ENCODE measurements at regions not wholly inside any gene's neighbourhood (a gene's known extent, or its start where the extent isn't known, plus 50 kb on each side); places are given as distances from the start of the nearest gene placed in this dataset.
"Not testable (repeated sequence)": the region's sequence is repeated elsewhere in the genome, so short reads cannot be mapped to it uniquely, and the experiment has no call there.

- DNase-seq (ENCODE audit: low spot score), result no peak
Measured at GRCh38 chr7:34332006-34332405, 326.0 kb upstream of the NPSR1 start.

- DNase-seq (ENCODE audit: low spot score), result no peak
Measured at GRCh38 chr7:34333184-34333583, 324.8 kb upstream of the NPSR1 start.

GRCh38 chr7:34333925-34334324, 324.1 kb upstream of the NPSR1 start:
- DNase-seq (ENCODE audit: low spot score), result no peak

GRCh38 chr7:34337163-34337562, 320.9 kb upstream of the NPSR1 start:
- no peak for DNase-seq (ENCODE audit: low spot score)

GRCh38 chr7:34338961-34339526, 319.0 kb upstream of the NPSR1 start:
- DNase-seq (ENCODE audit: low spot score), result no peak

GRCh38 chr7:34341326-34341725, 316.7 kb upstream of the NPSR1 start:
- DNase-seq (ENCODE audit: low spot score), result no peak

GRCh38 chr7:34342387-34342786, 315.6 kb upstream of the NPSR1 start:
- DNase-seq (ENCODE audit: low spot score), result no peak

GRCh38 chr7:34343667-34344066, 314.4 kb upstream of the NPSR1 start:
- no peak for DNase-seq (ENCODE audit: low spot score)

GRCh38 chr7:34354011-34354410, 304.0 kb upstream of the NPSR1 start:
- DNase-seq (ENCODE audit: low spot score), result no peak

- no peak for DNase-seq (ENCODE audit: low spot score)
Measured at GRCh38 chr7:34354899-34355298, 303.1 kb upstream of the NPSR1 start.

- no peak for DNase-seq (ENCODE audit: low spot score)
Measured at GRCh38 chr7:34357068-34357467, 300.9 kb upstream of the NPSR1 start.

GRCh38 chr7:34357946-34358345, 300.1 kb upstream of the NPSR1 start:
- no peak for DNase-seq (ENCODE audit: low spot score)

GRCh38 chr7:34358578-34358977, 299.4 kb upstream of the NPSR1 start:
- not testable (repeated sequence) for DNase-seq (ENCODE audit: low spot score)

GRCh38 chr7:34361663-34362250, 296.3 kb upstream of the NPSR1 start:
- no peak for DNase-seq (ENCODE audit: low spot score)

GRCh38 chr7:34362621-34363020, 295.4 kb upstream of the NPSR1 start:
- DNase-seq (ENCODE audit: low spot score), result no peak

- no peak for DNase-seq (ENCODE audit: low spot score)
Measured at GRCh38 chr7:34364130-34364529, 293.9 kb upstream of the NPSR1 start.

- DNase-seq (ENCODE audit: low spot score), result no peak
Measured at GRCh38 chr7:34365011-34365410, 293.0 kb upstream of the NPSR1 start.

- no peak for DNase-seq (ENCODE audit: low spot score)
Measured at GRCh38 chr7:34365611-34366010, 292.4 kb upstream of the NPSR1 start.

- no peak for DNase-seq (ENCODE audit: low spot score)
Measured at GRCh38 chr7:34371922-34372321, 286.1 kb upstream of the NPSR1 start.

GRCh38 chr7:34373940-34374339, 284.1 kb upstream of the NPSR1 start:
- no peak for DNase-seq (ENCODE audit: low spot score)

GRCh38 chr7:34382166-34382893, 275.7 kb upstream of the NPSR1 start:
- no peak for DNase-seq (ENCODE audit: low spot score)

GRCh38 chr7:34385384-34385783, 272.6 kb upstream of the NPSR1 start:
- DNase-seq (ENCODE audit: low spot score), result no peak

- DNase-seq (ENCODE audit: low spot score), result no peak
Measured at GRCh38 chr7:34389332-34390078, 268.5 kb upstream of the NPSR1 start.
